ENCODE measurements at regions not wholly inside any gene's neighbourhood (a gene's known extent, or its start where the extent isn't known, plus 50 kb on each side); places are given as distances from the start of the nearest gene placed in this dataset.

- no peak for TF ChIP-seq CTCF (IDR thresholded peaks at IDR 0.05; ENCODE audit: extremely low read depth, missing control alignments)
- no peak for DNase-seq (ENCODE audit: low spot score)
Measured at GRCh38 chr12:115223991-115224390, 540.0 kb upstream of the TBX3 start.

- no peak for DNase-seq (ENCODE audit: low spot score)
Measured at GRCh38 chr12:115223322-115223721, 539.3 kb upstream of the TBX3 start.

GRCh38 chr12:115222220-115222619 lies 538.2 kb upstream of the TBX3 start:
- no peak for TF ChIP-seq CTCF (IDR thresholded peaks at IDR 0.05; ENCODE audit: extremely low read depth, missing control alignments)
- no peak for DNase-seq (ENCODE audit: low spot score)

More at GRCh38 chr12:115223322-115223721, 539.3 kb upstream of the TBX3 start:
- no peak for TF ChIP-seq CTCF (IDR thresholded peaks at IDR 0.05; ENCODE audit: extremely low read depth, missing control alignments)

- no peak for DNase-seq (ENCODE audit: low spot score)
- TF ChIP-seq CTCF (IDR thresholded peaks at IDR 0.05; ENCODE audit: extremely low read depth, missing control alignments), result no peak
Measured at GRCh38 chr12:115216301-115216700, 532.3 kb upstream of the TBX3 start.

GRCh38 chr12:115215544-115215943 lies 531.6 kb upstream of the TBX3 start:
- no peak for DNase-seq (ENCODE audit: low spot score)
- no peak for TF ChIP-seq CTCF (IDR thresholded peaks at IDR 0.05; ENCODE audit: extremely low read depth, missing control alignments)

- no peak for DNase-seq (ENCODE audit: low spot score)
- TF ChIP-seq CTCF (IDR thresholded peaks at IDR 0.05; ENCODE audit: extremely low read depth, missing control alignments), result no peak
Measured at GRCh38 chr12:115213538-115214016, 529.6 kb upstream of the TBX3 start.

- DNase-seq (ENCODE audit: low spot score), result no peak
- TF ChIP-seq CTCF (IDR thresholded peaks at IDR 0.05; ENCODE audit: extremely low read depth, missing control alignments), result no peak
Measured at GRCh38 chr12:115213118-115213517, 529.1 kb upstream of the TBX3 start.

Measured in GM20000 (cell line).